ENCODE measurements at regions not wholly inside any gene's neighbourhood (a gene's known extent, or its start where the extent isn't known, plus 50 kb on each side); places are given as distances from the start of the nearest gene placed in this dataset.

DNA sequence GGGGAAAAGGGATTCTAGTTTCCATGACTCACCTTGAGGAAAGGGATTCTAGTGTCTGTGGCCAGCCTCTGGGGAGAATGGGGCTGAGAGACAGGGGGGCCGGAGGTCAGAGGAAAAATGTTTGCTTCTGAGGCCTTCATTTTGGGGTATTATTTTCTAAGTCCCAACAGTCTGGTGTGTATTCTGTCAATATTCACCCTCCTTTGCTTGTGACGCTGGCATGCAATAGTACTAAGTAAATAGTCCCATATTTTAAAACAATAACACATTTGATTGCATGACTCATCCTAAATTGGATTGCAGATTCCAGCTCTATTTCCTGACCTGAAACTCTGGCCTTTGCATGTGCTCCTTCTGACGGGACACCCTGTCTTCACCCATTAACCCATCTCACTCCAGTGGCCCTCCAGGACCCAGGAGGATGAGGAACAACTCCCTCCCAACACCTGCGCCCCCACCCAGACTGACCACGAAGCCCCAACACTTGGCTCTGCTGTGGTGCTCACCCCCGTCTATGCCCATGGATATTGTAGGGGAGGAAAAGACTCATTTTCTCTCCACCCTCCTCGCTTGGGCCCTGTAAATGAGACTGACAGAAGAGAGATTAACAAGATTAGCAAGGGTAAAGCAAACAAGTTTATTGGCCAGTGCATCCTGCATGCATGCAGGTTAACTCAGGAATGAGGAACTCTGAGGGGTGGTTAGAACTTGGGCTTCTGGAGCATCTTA, 495.6 kb upstream of the KLF6 start:
- TF ChIP-seq, protein P1, sequence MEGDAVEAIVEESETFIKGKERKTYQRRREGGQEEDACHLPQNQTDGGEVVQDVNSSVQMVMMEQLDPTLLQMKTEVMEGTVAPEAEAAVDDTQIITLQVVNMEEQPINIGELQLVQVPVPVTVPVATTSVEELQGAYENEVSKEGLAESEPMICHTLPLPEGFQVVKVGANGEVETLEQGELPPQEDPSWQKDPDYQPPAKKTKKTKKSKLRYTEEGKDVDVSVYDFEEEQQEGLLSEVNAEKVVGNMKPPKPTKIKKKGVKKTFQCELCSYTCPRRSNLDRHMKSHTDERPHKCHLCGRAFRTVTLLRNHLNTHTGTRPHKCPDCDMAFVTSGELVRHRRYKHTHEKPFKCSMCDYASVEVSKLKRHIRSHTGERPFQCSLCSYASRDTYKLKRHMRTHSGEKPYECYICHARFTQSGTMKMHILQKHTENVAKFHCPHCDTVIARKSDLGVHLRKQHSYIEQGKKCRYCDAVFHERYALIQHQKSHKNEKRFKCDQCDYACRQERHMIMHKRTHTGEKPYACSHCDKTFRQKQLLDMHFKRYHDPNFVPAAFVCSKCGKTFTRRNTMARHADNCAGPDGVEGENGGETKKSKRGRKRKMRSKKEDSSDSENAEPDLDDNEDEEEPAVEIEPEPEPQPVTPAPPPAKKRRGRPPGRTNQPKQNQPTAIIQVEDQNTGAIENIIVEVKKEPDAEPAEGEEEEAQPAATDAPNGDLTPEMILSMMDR (IDR thresholded peaks at IDR 0.05; ENCODE audit: poor library complexity) = no peak
- no peak for TF ChIP-seq EZH2 (IDR thresholded peaks at IDR 0.05; ENCODE audit: borderline replicate concordance)
